Activated naive CD8-positive, alpha-beta T cell (primary cell): ENCODE measurements at regions not wholly inside any gene's neighbourhood (a gene's known extent, or its start where the extent isn't known, plus 50 kb on each side); places are given as distances from the start of the nearest gene placed in this dataset.

Experiments used
- H3K27ac Mint-ChIP-seq: one replicate; pipeline ENCODE4 v1.8.0; 2021; ENCODE audit warnings: mixed read lengths
- H3K27me3 Mint-ChIP-seq: one replicate; pipeline ENCODE4 v1.8.0; 2021; ENCODE audit warnings: mixed read lengths
- H3K36me3 Mint-ChIP-seq: one replicate; pipeline ENCODE4 v1.8.0; 2021; ENCODE audit warnings: mixed read lengths
- H3K4me1 Mint-ChIP-seq: one replicate; pipeline ENCODE4 v1.8.0; 2021; ENCODE audit warnings: low read depth, mixed read lengths
- H3K4me3 Mint-ChIP-seq: one replicate; pipeline ENCODE4 v1.8.0; 2021; ENCODE audit warnings: mild to moderate bottlenecking, mixed read lengths
- H3K9me3 Mint-ChIP-seq: one replicate; pipeline ENCODE4 v1.8.0; 2021; ENCODE audit warnings: low read depth, mixed read lengths

DNA sequence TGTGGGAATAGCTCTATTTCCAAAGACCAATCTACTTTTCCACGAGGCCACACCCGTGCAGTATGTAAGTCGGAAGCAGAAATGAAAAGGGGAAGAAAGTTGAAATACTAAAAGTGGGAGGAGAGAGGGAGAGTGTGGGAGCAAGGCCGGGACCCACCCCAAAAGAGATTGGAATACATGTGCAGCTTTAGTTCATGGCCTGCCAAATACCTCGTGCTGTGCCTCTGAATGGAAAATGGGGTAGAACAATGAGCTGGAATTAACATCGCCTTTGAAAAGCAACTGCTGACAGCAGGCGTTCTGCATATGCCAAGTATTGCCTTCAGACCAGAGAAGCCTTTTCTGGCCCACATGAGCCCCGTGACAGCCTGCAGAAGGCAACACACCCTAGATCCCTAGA lies 155.6 kb downstream of the CD83 start:
- Mint-ChIP-seq H3K27me3 (no peaks in the 10 kb centered on the region), H3K4me1 (peaks cover 71% of the 10 kb centered on the region), H3K27ac (no peak overlapping the region)

DNA sequence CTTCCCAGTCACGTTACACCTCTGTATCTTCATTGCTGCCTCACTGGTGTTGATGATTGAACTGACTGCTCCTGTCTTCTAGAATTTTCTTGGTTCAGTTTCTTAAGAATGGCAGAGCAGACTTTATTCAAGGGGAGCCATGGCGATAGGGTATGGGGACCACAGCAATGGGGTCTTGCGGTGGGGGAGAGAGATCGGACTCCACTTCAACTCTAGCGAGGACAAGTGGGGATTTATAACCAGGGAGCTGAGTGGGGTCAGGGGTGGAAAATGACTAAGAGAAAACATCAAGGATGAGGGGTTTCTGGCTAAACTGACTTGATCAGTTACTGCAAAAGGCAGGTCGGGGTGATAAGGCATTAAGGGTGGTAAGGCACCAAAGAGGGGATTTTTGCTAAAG lies 156.4 kb downstream of the CD83 start:
- Mint-ChIP-seq H3K4me3 (no peak overlapping the region), H3K36me3 (no peaks in the 10 kb centered on the region), H3K27ac (no peak overlapping the region), H3K9me3 (peaks cover 6% of the 10 kb centered on the region), H3K27me3 (no peaks in the 10 kb centered on the region), H3K4me1 (peaks cover 75% of the 10 kb centered on the region)

More for the DNA sequence above, 155.6 kb downstream of the CD83 start:
- Mint-ChIP-seq H3K36me3 (no peaks in the 10 kb centered on the region), H3K9me3 (peaks cover 6% of the 10 kb centered on the region), H3K4me3 (no peak overlapping the region)

DNA sequence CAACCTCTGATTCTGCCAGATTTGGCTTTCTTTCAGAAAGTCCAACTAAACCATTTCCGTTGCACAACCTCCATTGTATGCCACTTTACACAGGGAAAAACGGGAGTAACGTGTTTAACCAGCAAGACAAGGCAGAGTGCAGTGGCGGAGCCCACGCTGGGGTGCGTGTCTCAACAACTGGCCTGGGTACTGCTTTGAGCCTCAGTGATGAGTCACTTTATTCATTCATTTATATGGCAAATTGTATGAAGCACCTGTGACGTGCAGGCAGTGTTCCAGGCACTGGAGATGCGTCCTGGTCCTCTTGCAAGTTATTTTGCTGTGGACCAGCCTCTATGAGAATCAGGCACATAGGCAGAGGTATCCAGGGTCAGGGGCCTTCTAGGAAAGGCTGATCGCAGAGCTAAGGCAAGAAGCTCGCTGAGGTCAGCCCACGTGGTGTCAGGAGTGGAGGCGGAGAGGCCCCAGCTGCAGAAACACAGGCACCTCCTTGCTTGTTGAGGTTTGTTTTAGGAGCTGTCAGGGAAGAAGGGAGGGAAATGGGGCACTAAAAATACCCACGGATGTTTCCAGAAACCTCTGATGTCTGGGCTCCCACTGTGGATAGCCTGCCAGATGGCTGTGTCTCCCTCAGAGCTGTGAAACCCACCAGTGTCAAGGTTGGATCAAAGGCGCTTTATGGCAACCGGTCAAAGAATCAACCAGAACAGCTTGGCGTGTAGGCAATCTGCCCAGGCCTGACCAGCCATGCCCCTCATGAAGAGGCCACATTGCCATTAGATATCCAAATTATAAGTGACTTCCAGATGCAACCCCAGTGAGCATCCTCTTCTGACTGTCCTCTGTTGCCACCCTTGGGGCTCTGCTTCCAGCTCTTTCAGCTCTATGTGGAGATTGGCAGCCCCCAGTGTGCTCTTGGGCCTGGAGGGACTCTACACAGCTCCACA lies 157.2 kb downstream of the CD83 start:
- H3K36me3 Mint-ChIP-seq = no peaks in the 10 kb centered on the region
- peaks cover 6% of the 10 kb centered on the region for H3K9me3 Mint-ChIP-seq
- no peaks in the 10 kb centered on the region for H3K27me3 Mint-ChIP-seq
- H3K27ac Mint-ChIP-seq = peak overlapping the region; percentile 75
- H3K4me3 Mint-ChIP-seq = peak overlapping the region; percentile 54
- peaks cover 70% of the 10 kb centered on the region for H3K4me1 Mint-ChIP-seq

GRCh38 chr6:14275493-14275851 lies 157.9 kb downstream of the CD83 start:
- Mint-ChIP-seq H3K4me3 (peak overlapping the region; percentile 8), H3K27me3 (no peaks in the 10 kb centered on the region), H3K36me3 (no peaks in the 10 kb centered on the region), H3K9me3 (peaks cover 6% of the 10 kb centered on the region), H3K27ac (peak overlapping the region; percentile 16), H3K4me1 (peaks cover 64% of the 10 kb centered on the region)

GRCh38 chr6:14276071-14276470 lies 158.5 kb downstream of the CD83 start:
- peaks cover 60% of the 10 kb centered on the region for H3K4me1 Mint-ChIP-seq
- H3K4me3 Mint-ChIP-seq = peak overlapping the region; percentile 21
- no peaks in the 10 kb centered on the region for H3K27me3 Mint-ChIP-seq
- no peaks in the 10 kb centered on the region for H3K36me3 Mint-ChIP-seq
- no peak overlapping the region for H3K27ac Mint-ChIP-seq
- peaks cover 6% of the 10 kb centered on the region for H3K9me3 Mint-ChIP-seq

GRCh38 chr6:14276667-14277404 lies 159.3 kb downstream of the CD83 start:
- Mint-ChIP-seq H3K4me1 (peaks cover 53% of the 10 kb centered on the region), H3K36me3 (no peaks in the 10 kb centered on the region), H3K9me3 (peaks cover 6% of the 10 kb centered on the region), H3K4me3 (peak overlapping the region; percentile 63), H3K27me3 (no peaks in the 10 kb centered on the region), H3K27ac (peak overlapping the region; percentile 82)

DNA sequence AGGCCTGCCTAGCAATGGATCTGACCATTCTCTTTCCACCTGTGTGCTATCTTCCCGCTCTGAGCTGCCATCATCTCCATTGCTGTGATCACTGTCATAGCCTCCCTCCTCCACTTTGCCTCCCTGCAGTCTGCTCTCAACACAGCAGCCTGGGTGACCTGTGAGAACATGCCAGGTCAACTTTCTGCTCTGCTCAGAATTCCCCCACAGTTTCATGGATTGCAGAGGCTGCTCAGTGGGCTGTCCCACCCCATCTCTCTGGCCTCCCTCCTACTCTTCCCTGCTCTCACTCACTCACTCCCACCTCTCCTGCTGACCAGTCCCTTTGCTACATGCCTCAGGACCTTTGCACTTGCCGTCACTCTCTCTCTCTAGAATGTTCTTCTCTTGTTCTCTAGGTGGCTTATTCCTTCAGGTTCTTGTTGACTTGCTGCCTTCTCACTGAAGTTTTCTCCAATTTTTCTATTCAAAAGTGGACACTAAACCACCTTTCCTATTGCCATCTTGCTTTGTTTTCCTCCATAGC lies 159.9 kb downstream of the CD83 start:
- peak overlapping the region; percentile 63 for H3K4me3 Mint-ChIP-seq

DNA sequence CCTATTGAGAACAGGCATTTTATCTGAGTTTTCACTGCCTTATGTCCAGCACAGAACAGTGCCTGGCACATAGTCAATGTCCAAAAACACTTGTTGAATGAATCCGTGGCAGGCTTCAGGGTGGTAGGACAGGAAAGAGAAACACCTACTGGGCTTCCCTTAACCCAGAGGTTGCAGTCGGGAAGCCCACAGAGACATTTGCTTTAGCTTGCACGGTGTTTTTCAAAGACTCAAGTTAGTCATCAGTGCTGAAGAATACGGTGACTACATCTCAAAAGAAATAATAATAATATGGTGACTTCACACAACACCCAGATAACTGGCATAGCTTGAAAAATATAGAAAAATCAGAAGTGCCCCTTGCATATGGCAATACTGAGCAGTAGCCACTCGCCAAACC lies 160.4 kb downstream of the CD83 start:
- Mint-ChIP-seq H3K27me3 (no peaks in the 10 kb centered on the region), H3K4me3 (peak overlapping the region; percentile 63), H3K27ac (peak overlapping the region; percentile 82), H3K4me1 (peaks cover 49% of the 10 kb centered on the region), H3K36me3 (no peaks in the 10 kb centered on the region), H3K9me3 (peaks cover 1% of the 10 kb centered on the region)

More for the DNA sequence above, 159.9 kb downstream of the CD83 start:
- peak overlapping the region; percentile 82 for H3K27ac Mint-ChIP-seq
- no peaks in the 10 kb centered on the region for H3K36me3 Mint-ChIP-seq
- no peaks in the 10 kb centered on the region for H3K27me3 Mint-ChIP-seq
- H3K4me1 Mint-ChIP-seq = peaks cover 49% of the 10 kb centered on the region
- peaks cover 4% of the 10 kb centered on the region for H3K9me3 Mint-ChIP-seq

GRCh38 chr6:14278446-14278845 lies 160.9 kb downstream of the CD83 start:
- Mint-ChIP-seq H3K27ac (peak overlapping the region; percentile 82), H3K4me3 (no peak overlapping the region), H3K36me3 (no peaks in the 10 kb centered on the region), H3K4me1 (peaks cover 49% of the 10 kb centered on the region), H3K9me3 (no peaks in the 10 kb centered on the region), H3K27me3 (no peaks in the 10 kb centered on the region)

DNA sequence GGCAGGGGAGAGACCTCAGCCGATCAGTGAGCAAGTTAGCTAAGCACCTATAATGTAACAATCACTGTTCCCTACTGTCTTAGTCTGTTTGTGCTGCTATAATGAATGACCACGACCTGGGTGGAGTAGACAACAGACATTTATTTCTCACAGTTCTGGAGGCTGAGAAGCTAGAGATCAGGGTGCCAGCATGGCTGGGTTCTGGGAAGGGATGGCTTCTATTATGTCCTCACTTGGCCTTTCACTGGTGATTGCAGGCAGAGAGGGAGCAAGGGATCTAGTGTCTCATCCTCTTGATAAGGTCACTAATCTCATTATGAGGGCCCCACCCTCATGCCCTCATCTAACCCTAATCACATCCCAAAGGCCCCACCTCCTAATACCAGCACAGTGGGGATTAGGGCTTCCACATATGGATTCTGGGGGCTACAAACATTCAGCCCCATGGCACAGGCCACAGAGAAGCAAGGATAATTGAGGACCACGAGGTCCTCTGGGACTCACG lies 162.5 kb downstream of the CD83 start:
- no peaks in the 10 kb centered on the region for H3K27me3 Mint-ChIP-seq
- H3K4me3 Mint-ChIP-seq = no peak overlapping the region
- no peaks in the 10 kb centered on the region for H3K36me3 Mint-ChIP-seq
- H3K4me1 Mint-ChIP-seq = peaks cover 40% of the 10 kb centered on the region
- no peak overlapping the region for H3K27ac Mint-ChIP-seq
- H3K9me3 Mint-ChIP-seq = no peaks in the 10 kb centered on the region

DNA sequence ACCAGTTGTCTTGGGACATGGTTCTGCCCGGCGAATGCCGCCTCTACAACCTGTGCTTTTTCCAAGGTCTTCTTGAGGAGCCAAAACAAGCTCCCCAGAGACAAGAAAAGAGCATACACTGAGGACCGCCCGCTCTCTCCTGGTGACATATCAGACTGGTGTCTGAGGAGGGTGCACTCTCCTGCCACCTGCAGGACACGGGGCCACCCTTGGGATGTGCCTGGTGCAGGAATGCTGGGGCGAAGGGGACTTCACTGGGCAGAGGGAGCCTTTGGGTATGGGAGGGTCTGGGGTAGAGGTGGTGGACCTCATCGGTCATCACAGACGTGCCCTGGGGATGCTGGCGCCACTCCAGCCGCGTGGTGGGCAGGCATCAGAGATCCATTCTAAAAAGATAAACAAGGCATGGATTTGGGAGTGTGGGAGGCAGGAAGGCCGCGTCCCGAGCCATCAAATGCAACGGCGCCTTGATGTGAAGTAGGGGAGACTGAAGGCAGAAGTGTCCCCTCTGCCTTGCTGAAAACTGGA lies 163.3 kb downstream of the CD83 start:
- peaks cover 32% of the 10 kb centered on the region for H3K4me1 Mint-ChIP-seq
- no peaks in the 10 kb centered on the region for H3K36me3 Mint-ChIP-seq
- H3K4me3 Mint-ChIP-seq = no peak overlapping the region
- no peak overlapping the region for H3K27ac Mint-ChIP-seq
- H3K27me3 Mint-ChIP-seq = no peaks in the 10 kb centered on the region
- no peaks in the 10 kb centered on the region for H3K9me3 Mint-ChIP-seq

DNA sequence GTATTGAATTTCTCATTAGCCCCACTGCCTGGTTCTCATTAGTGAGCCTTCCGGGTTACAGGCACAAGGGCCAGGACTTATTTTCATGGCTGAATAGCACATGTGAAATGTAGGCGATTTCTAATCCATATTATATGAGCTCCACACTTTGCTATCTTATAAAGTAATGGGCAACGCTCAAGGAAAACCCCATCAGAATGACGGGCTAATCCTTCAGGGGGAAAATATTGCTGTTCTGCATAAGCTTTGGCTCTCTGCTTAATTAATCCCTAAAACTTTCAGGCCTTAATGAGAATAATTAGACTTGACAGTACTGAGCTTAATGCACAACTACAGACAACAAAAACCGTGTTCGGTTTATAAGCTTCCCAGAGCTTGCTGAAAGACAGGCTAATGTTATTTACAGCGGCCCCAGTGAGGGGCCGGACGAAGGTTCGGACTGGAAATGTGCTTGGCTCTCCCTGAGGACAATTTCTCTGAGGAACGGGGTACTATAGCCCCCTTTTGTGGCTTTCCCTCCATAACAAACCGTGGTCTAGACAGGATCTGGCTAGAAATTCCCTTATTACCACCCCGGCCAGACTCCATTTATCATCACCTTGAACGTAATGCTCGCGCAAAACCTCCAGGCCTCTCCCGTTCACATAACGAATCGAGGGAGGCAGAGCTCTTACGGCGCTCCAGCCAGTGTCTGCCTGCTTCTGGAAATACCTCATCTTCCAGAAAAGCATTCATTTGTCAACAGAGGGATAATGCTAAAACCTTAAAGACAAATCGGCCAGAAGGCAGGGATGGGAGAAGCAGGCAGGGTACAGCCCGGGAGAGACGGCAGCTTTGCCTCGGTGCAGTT lies 164.5 kb downstream of the CD83 start:
- Mint-ChIP-seq H3K9me3 (no peaks in the 10 kb centered on the region), H3K27ac (no peak overlapping the region), H3K36me3 (no peaks in the 10 kb centered on the region), H3K4me1 (peaks cover 20% of the 10 kb centered on the region), H3K4me3 (no peak overlapping the region), H3K27me3 (no peaks in the 10 kb centered on the region)

- H3K27me3 Mint-ChIP-seq = no peaks in the 10 kb centered on the region
- no peaks in the 10 kb centered on the region for H3K9me3 Mint-ChIP-seq
- no peaks in the 10 kb centered on the region for H3K36me3 Mint-ChIP-seq
- no peak overlapping the region for H3K27ac Mint-ChIP-seq
- peaks cover 11% of the 10 kb centered on the region for H3K4me1 Mint-ChIP-seq
- no peak overlapping the region for H3K4me3 Mint-ChIP-seq
Observed at GRCh38 chr6:14282854-14283505, 165.4 kb downstream of the CD83 start.
